Stimulated activated CD8-positive, alpha-beta memory T cell treated with anti-CD3 and anti-CD28 coated beads, Interleukin-4, amount 100 ng/mL, for 48 hours (primary cell): ENCODE measurements at regions not wholly inside any gene's neighbourhood (a gene's known extent, or its start where the extent isn't known, plus 50 kb on each side); places are given as distances from the start of the nearest gene placed in this dataset.

ENCODE experiments used
- DNase-seq: peaks from one replicate; pipeline ENCODE4 v3.0.0-alpha.2; 2020

DNA sequence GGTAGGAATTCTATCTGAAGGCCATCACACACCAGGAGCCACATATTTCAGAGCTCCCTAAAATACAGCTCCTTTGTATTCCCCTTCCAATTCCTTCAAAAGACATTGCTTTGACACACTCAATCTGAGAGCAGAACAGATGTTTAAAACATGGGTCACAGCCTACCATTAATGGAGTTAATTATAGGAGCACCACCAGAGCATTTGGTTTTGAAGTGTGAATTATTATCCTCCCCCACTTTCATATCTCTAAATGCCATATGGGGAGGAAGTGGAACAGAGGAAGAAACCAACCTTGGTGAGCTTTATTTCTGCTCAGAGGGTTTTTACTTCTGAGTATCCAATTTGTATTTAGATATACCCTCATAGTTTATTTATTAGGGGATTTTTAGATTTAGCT lies 50.7 kb upstream of the TNFRSF21 start:
- no peak for DNase-seq

DNA sequence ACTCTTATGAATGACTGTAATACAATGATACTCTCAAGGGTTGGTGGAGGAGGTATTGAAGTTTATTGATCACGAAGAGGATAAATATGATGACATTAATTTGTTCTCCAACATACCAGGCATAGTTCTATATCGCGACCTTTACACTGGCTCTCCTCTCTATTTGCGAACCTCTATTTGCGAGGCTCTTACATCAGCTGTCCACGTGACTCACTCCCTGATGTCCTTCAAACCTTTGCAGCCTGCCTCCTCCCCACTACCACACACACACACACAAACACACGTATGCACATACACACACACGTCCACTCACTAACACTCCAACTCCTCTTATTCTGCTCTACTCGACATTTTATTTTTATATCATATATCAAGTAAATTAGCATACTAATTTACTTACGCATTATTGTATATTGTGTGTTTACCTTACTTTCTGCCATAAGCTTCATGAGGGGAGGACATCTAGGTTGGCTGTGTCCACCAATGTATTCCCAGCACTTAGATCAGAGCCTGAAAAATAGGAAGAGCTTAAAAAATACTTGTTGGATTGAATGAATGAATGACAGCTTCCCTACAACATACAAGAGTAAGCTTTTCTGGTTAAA lies 53.3 kb upstream of the TNFRSF21 start:
- no peak for DNase-seq

GRCh38 chr6:47363736-47364135 lies 54.0 kb upstream of the TNFRSF21 start:
- no peak for DNase-seq

- DNase-seq: no peak
These were observed 56.7 kb upstream of the TNFRSF21 start for GRCh38 chr6:47366335-47366890.

GRCh38 chr6:47371139-47371869 lies 61.6 kb upstream of the TNFRSF21 start:
- DNase-seq: no peak

DNA sequence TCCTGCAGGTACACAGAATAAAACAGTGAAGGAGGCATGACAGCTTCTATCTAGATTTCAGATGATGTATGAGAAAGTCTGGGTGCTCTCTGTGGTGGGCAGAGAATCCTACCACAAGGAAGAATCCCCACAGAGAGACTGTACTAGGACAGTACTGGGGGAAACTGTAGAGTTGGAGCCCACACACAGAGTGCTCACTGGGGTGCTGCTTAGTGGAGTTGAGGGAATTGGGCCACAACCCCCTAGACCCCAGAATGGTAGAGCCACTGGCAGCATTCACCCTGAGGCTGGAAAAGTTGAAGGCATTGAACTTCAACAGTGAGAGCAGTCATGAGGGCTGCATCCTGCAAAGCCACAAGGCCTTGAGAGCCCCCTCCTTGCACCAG lies 62.2 kb upstream of the TNFRSF21 start:
- DNase-seq: no peak

DNA sequence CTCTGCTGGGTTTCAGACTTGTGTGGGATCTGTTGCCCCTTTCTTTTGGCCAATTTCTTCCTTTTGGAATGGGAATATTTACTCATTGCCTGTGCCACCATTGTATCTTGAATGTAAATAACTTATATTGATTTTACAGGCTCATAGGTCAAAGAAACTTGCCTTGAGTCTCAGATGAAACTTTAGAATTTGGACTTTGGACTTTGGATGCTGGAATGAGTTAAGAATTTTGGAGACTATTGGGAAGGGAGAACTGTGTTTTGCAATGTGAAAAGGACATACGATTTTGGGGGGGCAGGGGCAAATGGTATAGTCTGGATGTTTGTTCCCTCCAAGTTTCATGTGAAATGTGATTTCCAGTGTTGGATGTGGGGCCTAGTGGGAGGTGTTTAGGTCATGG lies 62.6 kb upstream of the TNFRSF21 start:
- DNase-seq: no peak

GRCh38 chr6:47375426-47375825 lies 65.7 kb upstream of the TNFRSF21 start:
- no peak for DNase-seq

DNA sequence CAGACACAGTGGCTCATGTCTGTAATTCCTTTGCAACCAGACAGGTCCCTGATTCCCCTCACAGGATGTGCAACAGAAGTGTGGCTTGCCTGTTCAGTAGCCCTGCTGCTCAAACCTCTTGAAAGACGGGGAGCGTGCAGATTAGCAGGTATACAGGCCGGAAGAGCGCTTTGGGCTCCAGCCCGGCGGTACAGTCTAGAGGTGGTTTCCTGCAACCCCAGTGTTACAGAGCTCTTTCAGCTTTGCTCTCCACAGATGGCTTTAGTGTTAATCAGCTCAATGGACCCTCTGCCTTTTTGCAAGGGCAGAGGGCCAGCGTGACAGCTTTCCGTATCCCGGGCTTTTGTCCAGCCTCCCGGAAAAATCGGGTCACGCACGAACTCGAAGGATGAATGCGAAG lies 67.2 kb upstream of the TNFRSF21 start:
- no peak for DNase-seq

- no peak for DNase-seq
These were observed 68.3 kb upstream of the TNFRSF21 start for GRCh38 chr6:47377971-47378370.

GRCh38 chr6:47379328-47379727 lies 69.6 kb upstream of the TNFRSF21 start:
- no peak for DNase-seq

DNA sequence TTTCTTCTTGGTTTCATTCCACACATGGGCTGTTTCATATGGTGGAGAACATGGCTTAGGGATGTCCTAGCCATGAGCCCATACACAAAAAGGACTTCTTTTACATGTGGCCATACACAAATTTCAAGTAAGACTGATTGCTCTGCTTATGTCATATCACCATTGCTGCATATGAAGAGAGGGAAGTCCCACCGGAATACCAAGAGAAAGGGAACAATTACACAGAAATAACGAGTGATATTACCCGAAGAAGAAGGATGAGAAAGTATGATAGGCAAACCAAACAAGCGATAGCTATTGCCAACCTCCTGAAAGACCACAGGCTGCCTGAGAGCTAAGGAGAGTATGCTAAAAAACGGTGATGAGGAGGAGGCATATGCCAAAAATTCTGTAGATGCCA lies 70.5 kb upstream of the TNFRSF21 start:
- no peak for DNase-seq

DNA sequence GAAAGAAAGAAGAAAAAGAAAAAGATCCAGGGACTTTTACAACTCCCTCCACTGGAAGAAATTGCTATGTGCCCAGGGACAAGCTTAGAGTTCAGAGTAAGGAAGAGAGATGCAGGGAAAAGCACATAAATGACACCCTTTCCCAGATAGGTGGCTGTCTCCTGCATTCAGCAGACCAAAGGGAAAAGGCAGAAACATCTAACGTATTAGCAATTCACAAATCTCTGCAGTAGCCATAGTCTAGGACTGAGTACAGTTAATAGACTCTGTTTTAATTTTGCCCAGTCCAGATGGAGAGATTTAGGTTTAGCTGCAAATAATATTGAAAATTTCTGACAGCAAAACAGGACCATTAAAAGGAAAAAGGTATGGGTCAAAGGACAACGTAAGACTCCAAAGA lies 71.3 kb upstream of the TNFRSF21 start:
- no peak for DNase-seq

DNA sequence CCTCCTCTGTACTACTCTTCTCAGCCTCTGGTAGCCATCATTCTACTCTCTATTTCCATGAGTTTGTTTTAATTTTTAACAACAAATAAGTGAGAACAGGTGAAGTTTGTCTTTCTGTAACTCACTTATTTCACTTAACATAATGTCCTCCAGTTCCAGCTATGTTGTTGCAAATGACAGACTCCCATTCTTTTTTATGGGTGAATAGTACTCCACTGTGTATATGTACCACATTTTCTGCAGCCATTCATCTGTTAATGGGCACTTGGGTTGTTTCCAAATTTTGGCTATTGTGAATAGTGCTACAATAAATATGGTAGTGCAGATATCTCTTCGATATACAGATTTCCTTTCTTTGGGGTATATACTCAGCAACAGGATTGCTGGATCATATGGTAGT lies 73.7 kb upstream of the TNFRSF21 start:
- no peak for DNase-seq

- no peak for DNase-seq
These were observed 82.0 kb upstream of the TNFRSF21 start for GRCh38 chr6:47391675-47392074.

DNA sequence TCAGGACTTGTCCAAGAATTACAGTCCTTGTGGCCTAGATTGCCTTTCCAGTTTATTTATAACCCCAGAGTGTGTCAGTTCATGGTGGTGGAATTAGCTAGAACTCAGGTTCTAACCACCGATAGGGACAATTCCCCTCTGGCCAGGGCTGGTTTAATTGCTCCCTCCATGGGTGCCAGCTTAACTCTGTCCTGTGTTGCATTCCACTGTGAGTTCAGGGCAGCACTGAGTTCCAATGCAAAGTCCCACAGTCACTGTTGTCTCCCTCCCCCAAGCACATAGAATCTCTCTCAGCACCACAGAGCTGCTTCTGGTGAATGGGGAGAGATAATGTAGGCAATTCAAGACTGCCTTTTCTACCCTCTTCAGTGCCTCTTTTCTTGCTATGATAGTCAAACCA lies 82.5 kb upstream of the TNFRSF21 start:
- no peak for DNase-seq

DNA sequence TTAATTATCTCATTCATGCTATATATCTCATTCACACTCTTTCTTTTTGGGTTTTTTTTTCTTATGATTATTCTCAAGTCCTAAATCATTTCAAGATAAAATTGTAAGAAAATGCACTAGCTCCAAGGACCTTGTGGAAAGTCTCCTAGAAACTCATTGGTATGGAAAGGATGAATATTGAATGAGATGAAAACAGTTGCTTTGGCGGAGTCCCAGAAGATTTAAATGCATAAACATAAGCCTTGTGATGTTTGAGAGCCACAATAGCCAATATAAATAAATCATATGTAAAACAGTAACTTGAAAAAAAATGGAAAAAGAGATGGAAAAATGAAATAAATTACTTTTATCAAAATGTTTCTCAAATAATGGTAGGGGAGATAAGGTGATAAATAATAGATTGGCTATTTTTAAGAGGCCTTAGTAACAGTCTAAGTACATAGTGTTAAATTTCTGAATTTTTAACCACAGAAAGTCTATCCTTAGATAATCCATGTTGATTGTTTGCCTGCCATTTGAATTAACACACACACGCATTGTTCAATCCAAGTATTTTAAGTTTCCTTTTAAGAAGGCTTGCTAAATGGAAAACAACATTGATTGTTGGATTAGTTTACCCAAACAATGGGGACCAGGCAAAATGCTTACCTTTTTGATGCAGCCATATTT lies 81.1 kb upstream of the CD2AP start:
- no peak for DNase-seq

GRCh38 chr6:47400581-47400980 lies 77.0 kb upstream of the CD2AP start:
- no peak for DNase-seq

DNA sequence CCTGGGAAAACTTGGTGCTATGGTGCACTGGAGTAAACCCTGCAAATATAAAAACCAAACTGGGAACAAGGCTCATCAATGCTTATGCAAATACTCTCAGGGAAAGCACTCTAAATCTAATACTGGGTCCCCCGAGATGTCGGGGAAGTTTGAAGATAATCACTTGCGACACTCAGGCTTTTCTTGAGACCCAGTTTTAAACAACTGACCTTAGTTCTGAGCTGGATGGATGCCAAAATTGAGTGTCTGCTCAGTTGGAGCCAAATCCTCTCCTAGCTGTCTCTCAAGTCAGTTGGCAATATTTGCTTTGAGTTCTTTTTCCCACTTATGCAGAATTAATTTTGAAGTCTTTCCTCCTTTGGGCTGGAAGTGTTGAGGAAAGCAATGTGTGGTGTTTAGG lies 75.5 kb upstream of the CD2AP start:
- DNase-seq: no peak

- no peak for DNase-seq
These were observed 74.5 kb upstream of the CD2AP start for GRCh38 chr6:47403056-47403455.

- DNase-seq: no peak
These were observed 73.8 kb upstream of the CD2AP start for GRCh38 chr6:47403801-47404200.

GRCh38 chr6:47404435-47404834 lies 73.2 kb upstream of the CD2AP start:
- DNase-seq: no peak

- DNase-seq: no peak
These were observed 72.3 kb upstream of the CD2AP start for GRCh38 chr6:47405273-47405672.
